BLaER1 treated with 17β-estradiol and CSF1 and Interleukin-3, amounts not matched to agents 10 nM and 100 nM (cell line): ENCODE measurements at regions not wholly inside any gene's neighbourhood (a gene's known extent, or its start where the extent isn't known, plus 50 kb on each side); places are given as distances from the start of the nearest gene placed in this dataset.

Experiments
- H3K27ac ChIP-seq, 11 experiments: shearing (Covaris generic); formaldehyde crosslinking; 2 replicates each; pipeline ENCODE4 v1.8.1; 2022
- H3K27me3 ChIP-seq, 11 experiments: shearing (Covaris generic); formaldehyde crosslinking; 2 replicates each; pipeline ENCODE4 v1.8.1; 2022
- H3K36me3 ChIP-seq, 11 experiments: shearing (Covaris generic); formaldehyde crosslinking; 2 replicates each; pipeline ENCODE4 v1.8.1; 2022
- H3K4me1 ChIP-seq, 10 experiments: shearing (Covaris generic); formaldehyde crosslinking; 2 replicates each; pipeline ENCODE4 v1.8.1; 2022
- H3K4me2 ChIP-seq, 11 experiments: shearing (Covaris generic); formaldehyde crosslinking; 2 replicates each; pipeline ENCODE4 v1.8.1; 2022
- H3K4me3 ChIP-seq, 10 experiments: shearing (Covaris generic); formaldehyde crosslinking; 2 replicates each; pipeline ENCODE4 v1.8.1; 2022
- H3K9ac ChIP-seq, 11 experiments: shearing (Covaris generic); formaldehyde crosslinking; 2 replicates each; pipeline ENCODE4 v1.8.1; 2022
- H3K9me3 ChIP-seq, 11 experiments: shearing (Covaris generic); formaldehyde crosslinking; replicated peaks in 1 of 11; 2 replicates each; pipeline ENCODE4 v1.8.1; 2022
- H4K20me1 ChIP-seq, 11 experiments: shearing (Covaris generic); formaldehyde crosslinking; 2 replicates each; pipeline ENCODE4 v1.8.1; 2022
- Cebpa-rat ChIP-seq, 11 experiments: shearing (Covaris generic); IDR thresholded peaks; 2 replicates each; pipeline ENCODE4 v1.8.1; 2022

DNA sequence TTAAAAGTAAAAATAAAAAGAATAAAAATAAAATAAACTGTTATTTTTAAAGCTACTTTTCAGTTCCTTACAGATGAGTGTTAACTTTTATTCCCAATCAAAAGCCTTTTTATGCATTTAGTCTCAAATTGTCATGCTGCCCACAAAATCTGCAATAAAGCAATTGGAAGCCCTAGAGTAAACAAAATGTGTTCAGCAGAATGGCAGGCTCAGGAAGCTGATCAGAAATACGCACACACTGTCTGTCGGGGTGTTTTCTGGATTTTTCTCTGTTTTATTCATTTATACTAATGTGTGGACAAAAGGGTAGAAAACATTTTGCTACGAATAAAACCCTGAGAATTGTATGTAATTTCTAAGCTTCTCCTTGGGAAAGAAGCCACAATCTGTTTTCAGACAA, 162.8 kb downstream of the RCN1 start:
- Histone ChIP-seq H3K27ac (no peak overlapping the region), H3K4me2 (no peak overlapping the region), H3K9me3 (no peaks in the 10 kb centered on the region), H3K36me3 (no peaks in the 10 kb centered on the region), H3K4me1 (no peaks in the 10 kb centered on the region), H3K4me3 (no peak overlapping the region), H3K27me3 (no peaks in the 10 kb centered on the region), H3K9ac (no peak overlapping the region), H4K20me1 (no peaks in the 10 kb centered on the region)
- TF ChIP-seq Cebpa-rat (IDR thresholded peaks at IDR 0.05): no peak

GRCh38 chr11:32255841-32256240, 165.0 kb downstream of the RCN1 start:
- Histone ChIP-seq H3K27ac (no peak overlapping the region), H3K27me3 (no peaks in the 10 kb centered on the region), H3K4me2 (no peak overlapping the region), H3K4me3 (no peak overlapping the region), H4K20me1 (no peaks in the 10 kb centered on the region), H3K4me1 (peaks cover 0 to 11% (median 7%) of the 10 kb centered on the region in 10 experiments; a peak in 6 of 20 replicates), H3K9me3 (no peaks in the 10 kb centered on the region), H3K9ac (no peak overlapping the region), H3K36me3 (no peaks in the 10 kb centered on the region)
- no peak for TF ChIP-seq Cebpa-rat (IDR thresholded peaks at IDR 0.05)

GRCh38 chr11:32256466-32256865, 165.6 kb downstream of the RCN1 start:
- H3K9ac ChIP-seq: no peak overlapping the region
- no peaks in the 10 kb centered on the region for H3K36me3 ChIP-seq
- no peak overlapping the region for H3K27ac ChIP-seq
- no peak overlapping the region for H3K4me3 ChIP-seq
- H3K9me3 ChIP-seq: no peaks in the 10 kb centered on the region
- no peak for TF ChIP-seq Cebpa-rat (IDR thresholded peaks at IDR 0.05)
- no peaks in the 10 kb centered on the region for H3K27me3 ChIP-seq
- H3K4me2 ChIP-seq: no peak overlapping the region
- peaks cover 0 to 11% (median 7%) of the 10 kb centered on the region in 10 experiments; a peak in 6 of 20 replicates for H3K4me1 ChIP-seq
- H4K20me1 ChIP-seq: no peaks in the 10 kb centered on the region

GRCh38 chr11:32259641-32260081, 168.8 kb downstream of the RCN1 start:
- TF ChIP-seq Cebpa-rat (IDR thresholded peaks at IDR 0.05): no peak
- no peaks in the 10 kb centered on the region for H3K27me3 ChIP-seq
- peak overlapping the region in 7 of 11 experiments; percentile 0 to 37 (median 18); a peak in 6 of 22 replicates for H3K4me2 ChIP-seq

DNA sequence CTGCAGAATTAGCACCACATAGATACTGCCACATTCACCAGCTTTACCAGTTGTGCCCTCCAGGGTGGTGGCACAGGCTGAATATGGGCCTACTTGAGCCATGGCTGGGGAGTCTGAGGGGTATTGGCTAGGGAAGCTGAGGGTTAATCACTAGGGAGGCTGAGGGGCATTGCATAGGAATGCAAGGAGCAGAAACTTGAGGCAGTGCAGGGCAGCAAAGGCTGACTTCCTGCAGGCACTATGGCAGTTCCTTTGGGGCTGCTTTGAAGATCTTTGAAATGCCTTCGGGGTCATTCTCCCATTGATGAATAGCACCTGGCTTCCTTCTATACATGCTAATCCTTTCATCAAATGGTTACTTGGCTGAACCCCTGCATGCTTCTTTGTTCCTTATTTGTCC, 171.5 kb downstream of the RCN1 start:
- Histone ChIP-seq H3K36me3 (no peaks in the 10 kb centered on the region), H3K27ac (no peak overlapping the region), H3K4me3 (no peak overlapping the region), H3K4me1 (peaks cover 0 to 11% (median 7%) of the 10 kb centered on the region in 10 experiments; a peak in 6 of 20 replicates), H4K20me1 (no peaks in the 10 kb centered on the region), H3K9me3 (no peaks in the 10 kb centered on the region), H3K27me3 (no peaks in the 10 kb centered on the region), H3K9ac (no peak overlapping the region), H3K4me2 (no peak overlapping the region)
- no peak for TF ChIP-seq Cebpa-rat (IDR thresholded peaks at IDR 0.05)

More at GRCh38 chr11:32259641-32260081, 168.8 kb downstream of the RCN1 start:
- no peaks in the 10 kb centered on the region for H3K9me3 ChIP-seq
- H3K4me3 ChIP-seq: no peak overlapping the region
- peak overlapping the region in 1 of 11 experiments; percentile 13; a peak in 1 of 22 replicates for H3K27ac ChIP-seq
- no peak overlapping the region for H3K9ac ChIP-seq
- no peaks in the 10 kb centered on the region for H3K36me3 ChIP-seq
- H4K20me1 ChIP-seq: no peaks in the 10 kb centered on the region
- H3K4me1 ChIP-seq: peaks cover 0 to 11% (median 7%) of the 10 kb centered on the region in 10 experiments; a peak in 6 of 20 replicates

GRCh38 chr11:32265911-32266310, 169.4 kb downstream of the WT1 start:
- Histone ChIP-seq H4K20me1 (no peaks in the 10 kb centered on the region), H3K27ac (no peak overlapping the region), H3K9ac (no peak overlapping the region), H3K4me2 (no peak overlapping the region), H3K9me3 (no peaks in the 10 kb centered on the region), H3K4me3 (no peak overlapping the region), H3K27me3 (no peaks in the 10 kb centered on the region), H3K36me3 (no peaks in the 10 kb centered on the region), H3K4me1 (no peaks in the 10 kb centered on the region)
- TF ChIP-seq Cebpa-rat (IDR thresholded peaks at IDR 0.05): no peak

DNA sequence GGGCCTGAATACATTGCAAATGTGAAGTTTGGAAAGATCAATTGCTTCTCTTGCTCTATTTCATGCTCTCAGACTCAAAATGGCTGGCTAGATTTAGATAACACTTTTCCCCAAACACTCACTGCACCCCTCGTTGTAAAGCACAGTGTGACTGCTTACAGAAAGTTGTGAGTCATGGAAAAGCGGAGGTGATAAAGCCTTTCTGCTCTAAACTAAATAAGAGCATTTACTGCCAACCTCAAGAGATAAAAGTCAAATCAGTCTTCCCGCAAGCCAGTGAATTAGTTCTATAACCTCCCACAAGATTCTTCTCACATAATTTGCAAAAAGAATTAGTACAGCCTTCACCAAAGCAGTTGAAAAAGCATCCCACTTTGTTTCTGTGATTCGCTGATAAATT, 168.7 kb downstream of the WT1 start:
- Histone ChIP-seq H4K20me1 (no peaks in the 10 kb centered on the region), H3K36me3 (no peaks in the 10 kb centered on the region), H3K4me2 (no peak overlapping the region), H3K9me3 (no peaks in the 10 kb centered on the region), H3K27me3 (no peaks in the 10 kb centered on the region), H3K27ac (no peak overlapping the region), H3K4me3 (no peak overlapping the region), H3K9ac (no peak overlapping the region), H3K4me1 (no peaks in the 10 kb centered on the region)
- no peak for TF ChIP-seq Cebpa-rat (IDR thresholded peaks at IDR 0.05)

DNA sequence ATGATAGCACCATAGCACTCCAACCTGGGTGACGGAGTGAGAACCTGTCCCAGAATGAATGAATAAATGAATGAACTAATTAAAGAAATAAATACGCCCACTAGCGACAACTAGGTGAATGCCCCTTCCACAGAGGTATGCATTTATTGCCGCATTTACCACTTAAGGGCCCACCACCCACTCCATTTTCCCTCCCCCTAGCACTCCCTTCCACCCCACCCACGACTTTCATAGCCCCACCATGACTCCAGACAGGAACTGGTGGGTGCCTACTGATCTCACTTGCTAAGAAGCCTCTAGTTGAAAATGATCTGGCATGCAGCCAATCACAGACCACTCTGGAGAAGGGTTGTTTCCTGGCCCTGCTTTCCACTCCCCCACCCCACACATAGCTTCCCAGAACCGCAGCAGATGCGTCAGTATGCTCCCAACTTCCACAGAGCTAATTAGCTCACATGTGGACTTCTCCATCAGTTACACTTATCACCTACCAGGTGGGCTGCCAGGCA, 167.6 kb downstream of the WT1 start:
- no peaks in the 10 kb centered on the region for H3K27me3 ChIP-seq
- H3K9me3 ChIP-seq: no peaks in the 10 kb centered on the region
- no peaks in the 10 kb centered on the region for H3K36me3 ChIP-seq
- H3K27ac ChIP-seq: no peak overlapping the region
- no peak for TF ChIP-seq Cebpa-rat (IDR thresholded peaks at IDR 0.05)
- no peak overlapping the region for H3K4me3 ChIP-seq
- H3K9ac ChIP-seq: no peak overlapping the region
- H3K4me1 ChIP-seq: no peaks in the 10 kb centered on the region
- no peaks in the 10 kb centered on the region for H4K20me1 ChIP-seq
- no peak overlapping the region for H3K4me2 ChIP-seq

DNA sequence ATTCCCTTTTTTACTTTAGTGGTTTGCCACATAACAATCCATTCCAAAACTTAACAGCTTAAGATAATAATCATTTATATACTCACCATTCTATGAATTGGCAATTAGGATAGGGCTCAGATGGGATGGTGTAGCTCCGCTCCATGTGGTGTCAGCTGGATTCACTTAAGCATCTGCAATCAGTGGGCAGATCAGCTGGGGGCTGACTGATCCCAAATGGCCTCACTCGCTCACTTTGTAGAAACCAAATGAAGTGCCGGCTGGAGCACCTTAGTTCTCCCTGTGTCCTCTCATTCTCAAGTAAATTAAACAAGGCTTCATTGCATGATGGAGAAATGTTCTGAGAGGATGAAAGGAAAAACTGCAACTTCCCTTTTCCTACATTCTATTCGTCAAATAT, 161.4 kb downstream of the WT1 start:
- Histone ChIP-seq H3K27me3 (no peaks in the 10 kb centered on the region), H3K9ac (no peak overlapping the region), H3K4me3 (no peak overlapping the region), H3K36me3 (no peaks in the 10 kb centered on the region), H4K20me1 (no peaks in the 10 kb centered on the region), H3K9me3 (no peaks in the 10 kb centered on the region), H3K4me2 (no peak overlapping the region), H3K27ac (no peak overlapping the region), H3K4me1 (no peaks in the 10 kb centered on the region)
- no peak for TF ChIP-seq Cebpa-rat (IDR thresholded peaks at IDR 0.05)

DNA sequence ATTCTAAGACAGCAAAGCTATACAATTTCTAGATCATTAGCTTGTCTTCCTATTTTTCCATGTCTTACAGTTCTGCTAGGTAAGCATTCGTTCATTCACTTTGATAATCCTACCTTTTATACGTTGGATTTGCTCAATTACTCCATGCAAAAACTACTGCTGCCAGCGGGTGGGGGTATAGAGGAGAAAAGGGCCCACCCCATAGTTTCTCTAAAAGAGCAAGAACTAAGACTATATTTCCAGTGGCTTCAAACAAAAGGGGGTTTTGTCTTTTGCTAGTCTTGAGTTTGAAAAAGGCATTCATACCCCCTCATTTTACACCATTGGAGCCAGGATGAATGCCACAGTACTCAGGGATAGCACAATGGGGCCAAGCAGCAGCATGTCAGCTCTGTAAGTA, 155.7 kb downstream of the WT1 start:
- H4K20me1 ChIP-seq: no peaks in the 10 kb centered on the region
- no peak overlapping the region for H3K27ac ChIP-seq
- H3K36me3 ChIP-seq: no peaks in the 10 kb centered on the region
- H3K9ac ChIP-seq: no peak overlapping the region
- H3K9me3 ChIP-seq: peaks cover 0 to 19% (median 8%) of the 10 kb centered on the region in 11 experiments; a peak in 11 of 22 replicates
- no peaks in the 10 kb centered on the region for H3K27me3 ChIP-seq
- H3K4me2 ChIP-seq: no peak overlapping the region
- no peaks in the 10 kb centered on the region for H3K4me1 ChIP-seq
- no peak overlapping the region for H3K4me3 ChIP-seq
- TF ChIP-seq Cebpa-rat (IDR thresholded peaks at IDR 0.05): no peak
